ENCODE measurements at regions not wholly inside any gene's neighbourhood (a gene's known extent, or its start where the extent isn't known, plus 50 kb on each side); places are given as distances from the start of the nearest gene placed in this dataset.

- TF ChIP-seq CTCF (conservative IDR thresholded peaks at IDR 0.05; ENCODE audit: low read depth, low read length), result no peak
- TF ChIP-seq CEBPB (IDR thresholded peaks at IDR 0.05; ENCODE audit: low read depth, low read length), result no peak
- TF ChIP-seq POLR2A (IDR thresholded peaks at IDR 0.05; ENCODE audit: low read depth, low read length), result no peak
- no peak for TF ChIP-seq RAD21 (IDR thresholded peaks at IDR 0.05; ENCODE audit: low read length)
- no peak for TF ChIP-seq RCOR1 (IDR thresholded peaks at IDR 0.05; ENCODE audit: insufficient replicate concordance, low read length)
- TF ChIP-seq SMC3 (IDR thresholded peaks at IDR 0.05; ENCODE audit: low read depth, low read length), result no peak
- TF ChIP-seq CHD1 (IDR thresholded peaks at IDR 0.05; ENCODE audit: low read depth, low read length), result no peak
- TF ChIP-seq MAFK (IDR thresholded peaks at IDR 0.05; ENCODE audit: low read depth, low read length), result no peak
- TF ChIP-seq FOS (IDR thresholded peaks at IDR 0.05; ENCODE audit: low read depth, low read length), result no peak
- TF ChIP-seq RFX5 (IDR thresholded peaks at IDR 0.05; ENCODE audit: low read depth, low read length), result no peak
- no peak for TF ChIP-seq BHLHE40 (IDR thresholded peaks at IDR 0.05; ENCODE audit: low read depth, low read length)
Observed at GRCh38 chr11:94700622-94701021, 67.5 kb upstream of the AMOTL1 start.

Data from IMR-90 (cell line).